H9 (cell line): ENCODE measurements at regions not wholly inside any gene's neighbourhood (a gene's known extent, or its start where the extent isn't known, plus 50 kb on each side); places are given as distances from the start of the nearest gene placed in this dataset.

Source experiments
- DNase-seq: peaks from one replicate; pipeline ENCODE4 v3.0.0-alpha.2; 2017
- H2AFZ ChIP-seq: one replicate; pipeline ENCODE4 v1.6.1; 2013; ENCODE audit warnings: mild to moderate bottlenecking, low read length, control low read depth, moderate library complexity
- H2AK5ac ChIP-seq: 2 replicates; pipeline ENCODE4 v1.6.1; 2013; ENCODE audit warnings: low read length, control low read depth, mixed read lengths; ENCODE audit not compliant: insufficient read length
- H2BK120ac ChIP-seq: one replicate; pipeline ENCODE4 v1.6.1; 2013; ENCODE audit warnings: low read depth, mild to moderate bottlenecking, low read length, control low read depth, inconsistent platforms; ENCODE audit not compliant: poor library complexity, severe bottlenecking
- H2BK12ac ChIP-seq: 2 replicates; pipeline ENCODE4 v1.6.1; 2013; ENCODE audit warnings: low read length, control low read depth, mixed read lengths, low read depth; ENCODE audit not compliant: insufficient read length
- H2BK15ac ChIP-seq: 2 replicates; pipeline ENCODE4 v1.6.1; 2013; ENCODE audit warnings: low read depth, low read length, control low read depth
- H2BK20ac ChIP-seq: one replicate; pipeline ENCODE4 v1.6.1; 2013; ENCODE audit warnings: low read depth, mild to moderate bottlenecking, low read length, control low read depth, inconsistent platforms; ENCODE audit not compliant: poor library complexity, severe bottlenecking
- H2BK5ac ChIP-seq: 2 replicates; pipeline ENCODE4 v1.6.1; 2013; ENCODE audit warnings: low read length, control low read depth, mixed read lengths; ENCODE audit not compliant: insufficient read length
- H3K14ac ChIP-seq: 2 replicates; pipeline ENCODE4 v1.6.1; 2013; ENCODE audit warnings: low read length, control low read depth; ENCODE audit not compliant: insufficient read depth
- H3K18ac ChIP-seq: 2 replicates; pipeline ENCODE4 v1.6.1; 2013; ENCODE audit warnings: low read depth, mild to moderate bottlenecking, mixed read lengths, low read length, control low read depth; ENCODE audit not compliant: insufficient read length
- H3K23ac ChIP-seq: 2 replicates; pipeline ENCODE4 v1.6.1; 2013; ENCODE audit warnings: low read length, control low read depth, mixed read lengths, low read depth; ENCODE audit not compliant: insufficient read length
- H3K23me2 ChIP-seq: 2 replicates; pipeline ENCODE4 v1.6.1; 2013; ENCODE audit warnings: low read depth, mild to moderate bottlenecking, mixed read lengths, low read length, control low read depth; ENCODE audit not compliant: insufficient read length, poor library complexity, severe bottlenecking
- H3K27ac ChIP-seq: 2 replicates; pipeline ENCODE4 v1.5.1; 2013; ENCODE audit warnings: low read length, control low read depth, mixed read lengths, low read depth; ENCODE audit not compliant: insufficient read length
- H3K27me3 ChIP-seq: 2 replicates; pipeline ENCODE4 v1.6.1; 2013; ENCODE audit warnings: low read length, control low read depth, inconsistent platforms; ENCODE audit not compliant: insufficient read depth
- H3K4ac ChIP-seq: 2 replicates; pipeline ENCODE4 v1.6.1; 2013; ENCODE audit warnings: low read depth, mild to moderate bottlenecking, control low read depth, inconsistent platforms, low read length, moderate library complexity
- H3K4me1 ChIP-seq: 2 replicates; pipeline ENCODE4 v1.6.1; 2013; ENCODE audit warnings: low read length, control low read depth, inconsistent platforms; ENCODE audit not compliant: insufficient read depth
- H3K4me2 ChIP-seq: 2 replicates; pipeline ENCODE4 v1.6.1; 2013; ENCODE audit warnings: low read length, control low read depth, mixed read lengths; ENCODE audit not compliant: insufficient read length, insufficient read depth
- H3K56ac ChIP-seq: 2 replicates; pipeline ENCODE4 v1.6.1; 2013; ENCODE audit warnings: low read depth, mild to moderate bottlenecking, mixed read lengths, low read length, control low read depth; ENCODE audit not compliant: insufficient read length
- H3K79me1 ChIP-seq: 2 replicates; pipeline ENCODE4 v1.6.1; 2013; ENCODE audit warnings: low read depth, mild to moderate bottlenecking, moderate library complexity, low read length, control low read depth, inconsistent platforms; ENCODE audit not compliant: insufficient read depth, poor library complexity, severe bottlenecking
- H3K79me2 ChIP-seq: 2 replicates; pipeline ENCODE4 v1.6.1; 2013; ENCODE audit warnings: low read length, control low read depth, inconsistent platforms; ENCODE audit not compliant: insufficient read depth
- H3K9ac ChIP-seq: 2 replicates; pipeline ENCODE4 v1.6.1; 2013; ENCODE audit warnings: low read length, control low read depth, mixed read lengths; ENCODE audit not compliant: insufficient read length; ENCODE audit errors: extremely low read depth
- H3K9me3 ChIP-seq: one replicate; pipeline ENCODE4 v1.6.1; 2013; ENCODE audit warnings: low read depth, low read length, inconsistent platforms; ENCODE audit not compliant: control insufficient read depth
- H3T11ph ChIP-seq: one replicate; pipeline ENCODE4 v1.6.1; 2013; ENCODE audit warnings: mild to moderate bottlenecking, low read length, control low read depth, inconsistent platforms
- H4K20me1 ChIP-seq: one replicate; pipeline ENCODE4 v1.6.1; 2013; ENCODE audit not compliant: control insufficient read depth, insufficient read length, insufficient read depth
- H4K5ac ChIP-seq: 2 replicates; pipeline ENCODE4 v1.6.1; 2013; ENCODE audit warnings: low read depth, mild to moderate bottlenecking, mixed read lengths, low read length, control low read depth; ENCODE audit not compliant: insufficient read length
- H4K8ac ChIP-seq: replicated peaks from 2 replicates; pipeline ENCODE4 v1.6.1; 2013; ENCODE audit warnings: low read length, control low read depth, mixed read lengths, low read depth; ENCODE audit not compliant: insufficient read length
- H4K91ac ChIP-seq: 2 replicates; pipeline ENCODE4 v1.6.1; 2013; ENCODE audit warnings: low read depth, mild to moderate bottlenecking, moderate library complexity, mixed read lengths, low read length, control low read depth; ENCODE audit not compliant: insufficient read length
- H3K27ac Mint-ChIP-seq, 3 experiments: 2 replicates in 2 of 3; 3 replicates in 1 of 3; pipeline ENCODE4 v1.8.0; 2020 to 2021; ENCODE audit warnings: mixed read lengths in 3 of 3, mild to moderate bottlenecking in 1 of 3, moderate library complexity in 1 of 3
- H3K27me3 Mint-ChIP-seq: 2 replicates; pipeline ENCODE4 v1.8.0; 2021; ENCODE audit warnings: low read depth, mild to moderate bottlenecking, moderate library complexity, mixed read lengths
- H3K36me3 Mint-ChIP-seq, 3 experiments: 2 replicates in 2 of 3; 3 replicates in 1 of 3; pipeline ENCODE4 v1.8.0; 2020 to 2021; ENCODE audit warnings: low read depth in 3 of 3, mixed read lengths in 3 of 3; ENCODE audit not compliant: insufficient read depth in 1 of 3
- H3K4me1 Mint-ChIP-seq, 2 experiments: 2 replicates each; pipeline ENCODE4 v1.8.0; 2020; ENCODE audit warnings: mixed read lengths in 2 of 2
- H3K4me3 Mint-ChIP-seq, 2 experiments: 2 replicates in 1 of 2; 3 replicates in 1 of 2; pipeline ENCODE4 v1.8.0; 2020 to 2021; ENCODE audit warnings: mild to moderate bottlenecking in 2 of 2, mixed read lengths in 2 of 2, moderate library complexity in 1 of 2
- H3K9me3 Mint-ChIP-seq, 2 experiments: 2 replicates in 1 of 2; 3 replicates in 1 of 2; pipeline ENCODE4 v1.8.0; 2020; ENCODE audit warnings: mild to moderate bottlenecking in 2 of 2, mixed read lengths in 2 of 2, moderate library complexity in 1 of 2
- CTCF ChIP-seq: fragments of 200-600 bp; sonication (generic); conservative IDR thresholded peaks from 3 replicates; pipeline ENCODE4 v1.8.0; 2021; ENCODE audit warnings: antibody characterized with exemption, mild to moderate bottlenecking
- WGBS: extraction: QIAGEN DNeasy Blood & Tissue Kit; methylation state at CpG from one replicate; pipeline ENCODE4 v1.1.7; 2013; ENCODE audit warnings: missing lambda C conversion rate, low lambda C conversion rate, mixed read lengths; ENCODE audit not compliant: insufficient read length; ENCODE audit errors: extremely low coverage; 5-methylcytosine and 5-hydroxymethylcytosine counted together

DNA sequence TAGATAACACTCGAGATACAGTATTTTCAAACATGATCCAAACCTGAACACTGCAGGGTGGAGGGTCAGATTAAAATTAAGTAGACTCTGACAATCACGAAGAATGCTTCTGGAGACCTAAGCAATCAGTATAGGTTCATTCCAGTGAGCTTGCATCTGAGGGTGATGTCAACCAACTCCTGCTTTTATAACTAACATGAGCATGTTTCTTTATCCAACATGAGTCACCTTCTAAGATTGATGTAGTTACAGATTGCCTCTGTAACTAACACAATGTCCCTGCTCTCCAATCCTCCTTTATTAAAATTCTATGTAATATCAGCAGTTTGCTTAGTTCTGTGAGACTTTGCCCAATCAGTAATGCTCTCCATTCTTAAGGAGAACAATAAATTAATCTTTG is 225.7 kb downstream of the ARL6IP6 start:
- Histone ChIP-seq H2AK5ac (no peak overlapping the region), H3K4me2 (no peak overlapping the region), H2BK120ac (no peak overlapping the region), H4K91ac (no peak overlapping the region), H3K23me2 (no peaks in the 10 kb centered on the region), H3T11ph (no peak overlapping the region), H3K4ac (no peak overlapping the region), H2BK12ac (no peak overlapping the region), H2BK15ac (no peak overlapping the region), H3K9me3 (no peaks in the 10 kb centered on the region), H3K4me1 (no peaks in the 10 kb centered on the region), H4K5ac (no peak overlapping the region), H2BK20ac (no peak overlapping the region), H3K79me1 (no peaks in the 10 kb centered on the region), H3K9ac (no peak overlapping the region), H4K8ac (no peak overlapping the region), H3K79me2 (no peaks in the 10 kb centered on the region), H4K20me1 (no peaks in the 10 kb centered on the region), H2AFZ (no peak overlapping the region), H3K56ac (no peak overlapping the region), H3K27ac (no peak overlapping the region), H3K27me3 (no peaks in the 10 kb centered on the region), H3K14ac (no peak overlapping the region), H2BK5ac (no peak overlapping the region), H3K23ac (no peak overlapping the region), H3K18ac (no peak overlapping the region)
- DNase-seq, result no peak
- Mint-ChIP-seq H3K4me1 (no peaks in the 10 kb centered on the region), H3K27me3 (no peaks in the 10 kb centered on the region), H3K36me3 (no peaks in the 10 kb centered on the region; a peak in 1 of 7 replicates), H3K9me3 (peaks cover 9 to 10% of the 10 kb centered on the region in 2 experiments), H3K27ac (no peak overlapping the region), H3K4me3 (no peak overlapping the region)
- no peak for TF ChIP-seq CTCF
- no CpG with 5 or more reads among the region's 2 CpGs for WGBS
